ENCODE measurements at regions not wholly inside any gene's neighbourhood (a gene's known extent, or its start where the extent isn't known, plus 50 kb on each side); places are given as distances from the start of the nearest gene placed in this dataset.
A peak's percentile ranks its signal among the peaks of the same experiment; 100 is the strongest.

DNA sequence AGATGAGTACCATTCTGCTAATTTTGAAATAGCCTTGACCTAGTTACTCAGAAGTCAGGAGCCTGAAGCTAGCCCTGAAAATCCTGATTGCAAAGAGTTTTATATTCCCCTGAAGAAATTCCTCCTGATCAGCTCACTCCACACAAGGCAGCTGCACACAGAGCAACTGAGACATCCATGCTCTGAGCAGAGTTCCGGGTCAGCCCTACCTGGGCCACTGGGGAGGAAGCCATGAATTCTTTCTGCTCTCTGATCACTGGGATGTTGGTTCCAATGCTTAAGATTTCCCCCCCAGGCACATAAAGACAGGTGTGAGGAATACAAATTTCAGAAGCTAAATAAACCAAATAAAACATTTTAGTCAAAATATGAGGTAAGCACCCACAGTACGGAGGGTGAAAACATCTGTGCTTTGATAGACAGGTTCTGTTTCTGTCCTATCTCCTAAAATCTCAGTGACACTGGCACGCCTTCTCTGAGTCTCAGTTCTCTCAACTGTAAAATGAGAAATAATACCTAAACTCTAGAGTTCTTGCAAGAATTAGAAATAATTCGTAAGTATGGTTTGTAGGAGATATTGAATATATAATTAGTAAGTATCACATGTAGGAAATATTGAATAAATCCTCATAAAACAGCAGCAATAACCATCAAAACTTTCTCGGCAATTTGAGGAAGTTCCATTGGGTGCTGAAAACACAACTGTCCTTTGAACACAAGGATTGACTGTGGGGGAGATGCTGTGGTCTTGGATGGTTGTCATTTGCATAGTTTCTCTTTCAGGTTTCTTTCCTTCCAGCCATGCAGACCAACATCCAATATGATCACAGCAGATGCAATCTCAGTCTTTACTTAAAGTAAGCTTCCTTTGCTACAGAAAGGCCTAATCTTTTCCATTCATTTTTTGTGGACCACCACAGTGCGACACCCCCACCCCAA is 133.0 kb upstream of the TNS3 start:
- H2BK120ac ChIP-seq (ENCODE audit: low read depth, low read length): no peak overlapping the region
- H4K8ac ChIP-seq (ENCODE audit: low read depth in 2 of 2, low read length in 2 of 2): no peak overlapping the region
- no peak overlapping the region for H3K4me3 ChIP-seq (ENCODE audit: insufficient read depth, low read depth, low read length)
- H3K4me2 ChIP-seq (ENCODE audit: low read depth, low read length): no peak overlapping the region
- no peak overlapping the region for H2AK5ac ChIP-seq (ENCODE audit: low read depth, low read length)
- H4K20me1 ChIP-seq (ENCODE audit: insufficient read depth, low read length): no peaks in the 10 kb centered on the region
- H3K18ac ChIP-seq (ENCODE audit: low read depth, low read length): no peak overlapping the region
- no TSS peak for BruUV-seq (replicated peaks)
- H3K9me3 ChIP-seq (ENCODE audit: control insufficient read depth, insufficient read depth, low read length): no peaks in the 10 kb centered on the region
- 0 out of 2 replicates have a peak overlapping the region, but pooled peaks have one; percentile 50 for H2BK20ac ChIP-seq (ENCODE audit: low read depth, low read length)
- DNase-seq (no peak), ATAC-seq (ENCODE audit: low read depth) (no peak)
- H3K9me1 ChIP-seq (ENCODE audit: insufficient read depth, low read length): no peaks in the 10 kb centered on the region
- H3K9ac ChIP-seq (ENCODE audit: low read depth, low read length): no peak overlapping the region
- H3K4me1 ChIP-seq (ENCODE audit: control insufficient read depth, insufficient read depth, low read length): peaks cover 4% of the 10 kb centered on the region; the same call in 1 of the 2 replicates
- no peak overlapping the region for H4K5ac ChIP-seq (ENCODE audit: low read depth, low read length)
- no peaks in the 10 kb centered on the region for H3K36me3 ChIP-seq (ENCODE audit: control insufficient read depth, insufficient read depth, low read length)
- H2AFZ ChIP-seq (replicated peaks; ENCODE audit: low read length, poor library complexity): no peak overlapping the region
- no peak overlapping the region for H2BK5ac ChIP-seq (ENCODE audit: low read depth, low read length, poor library complexity, severe bottlenecking)
- POLR2A ChIA-PET (ENCODE audit: unreplicated experiment): no interaction called here
- H2AK9ac ChIP-seq (replicated peaks; ENCODE audit: low read depth, low read length, poor library complexity): no peak overlapping the region
- H3K27me3 ChIP-seq (ENCODE audit: control insufficient read depth, insufficient read depth, low read length): no peaks in the 10 kb centered on the region
- H3K23ac ChIP-seq (ENCODE audit: low read depth, low read length): no peak overlapping the region; the same call in 1 of the 2 replicates
- no CpG with 5 or more reads among the region's 6 CpGs for WGBS, 2 experiments (ENCODE audit: extremely low coverage in 2 of 2, insufficient read length in 1 of 2)
- H3K27ac ChIP-seq (ENCODE audit: insufficient read depth, low read length): no peak overlapping the region
- in situ Hi-C loops (cut with MboI; ENCODE audit: low sequenced_read_pairs) (no loop called here), intact Hi-C loops (cut with micrococcal nuclease) (no loop called here), dilution Hi-C loops (cut with HindIII; ENCODE audit: low sequenced_read_pairs, unreplicated experiment) (no loop called here)
- CTCF ChIA-PET: no interaction called here
- no peak overlapping the region for H3K14ac ChIP-seq (replicated peaks; ENCODE audit: low read depth, low read length)
- no peak overlapping the region for H3K4ac ChIP-seq (ENCODE audit: low read depth, low read length)
- no peak overlapping the region for H2BK15ac ChIP-seq (ENCODE audit: low read depth, low read length)
- H4K91ac ChIP-seq (ENCODE audit: insufficient read depth, low read depth, low read length): peak overlapping the region; percentile 9; the same call in 1 of the 2 replicates
- H3K56ac ChIP-seq (ENCODE audit: extremely low read depth, insufficient read depth, low read length): no peak overlapping the region
- H3K79me1 ChIP-seq (ENCODE audit: low read depth in 1 of 2, low read length in 2 of 2): no peaks in the 10 kb centered on the region
- TF ChIP-seq CHD1 (IDR thresholded peaks at IDR 0.05; ENCODE audit: low read depth, low read length): no peak
- no peak for TF ChIP-seq RFX5 (IDR thresholded peaks at IDR 0.05; ENCODE audit: low read depth, low read length)
- no peak for TF ChIP-seq MAZ (IDR thresholded peaks at IDR 0.05; ENCODE audit: borderline replicate concordance, low read depth, low read length)
- no peak for TF ChIP-seq RAD21 (IDR thresholded peaks at IDR 0.05; ENCODE audit: low read length)
- TF ChIP-seq, protein P1, sequence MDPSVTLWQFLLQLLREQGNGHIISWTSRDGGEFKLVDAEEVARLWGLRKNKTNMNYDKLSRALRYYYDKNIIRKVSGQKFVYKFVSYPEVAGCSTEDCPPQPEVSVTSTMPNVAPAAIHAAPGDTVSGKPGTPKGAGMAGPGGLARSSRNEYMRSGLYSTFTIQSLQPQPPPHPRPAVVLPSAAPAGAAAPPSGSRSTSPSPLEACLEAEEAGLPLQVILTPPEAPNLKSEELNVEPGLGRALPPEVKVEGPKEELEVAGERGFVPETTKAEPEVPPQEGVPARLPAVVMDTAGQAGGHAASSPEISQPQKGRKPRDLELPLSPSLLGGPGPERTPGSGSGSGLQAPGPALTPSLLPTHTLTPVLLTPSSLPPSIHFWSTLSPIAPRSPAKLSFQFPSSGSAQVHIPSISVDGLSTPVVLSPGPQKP (IDR thresholded peaks at IDR 0.05; ENCODE audit: borderline replicate concordance, low read depth, low read length): no peak
- no peak for TF ChIP-seq CEBPB (IDR thresholded peaks at IDR 0.05; ENCODE audit: low read depth, low read length)
- TF ChIP-seq, protein P2, sequence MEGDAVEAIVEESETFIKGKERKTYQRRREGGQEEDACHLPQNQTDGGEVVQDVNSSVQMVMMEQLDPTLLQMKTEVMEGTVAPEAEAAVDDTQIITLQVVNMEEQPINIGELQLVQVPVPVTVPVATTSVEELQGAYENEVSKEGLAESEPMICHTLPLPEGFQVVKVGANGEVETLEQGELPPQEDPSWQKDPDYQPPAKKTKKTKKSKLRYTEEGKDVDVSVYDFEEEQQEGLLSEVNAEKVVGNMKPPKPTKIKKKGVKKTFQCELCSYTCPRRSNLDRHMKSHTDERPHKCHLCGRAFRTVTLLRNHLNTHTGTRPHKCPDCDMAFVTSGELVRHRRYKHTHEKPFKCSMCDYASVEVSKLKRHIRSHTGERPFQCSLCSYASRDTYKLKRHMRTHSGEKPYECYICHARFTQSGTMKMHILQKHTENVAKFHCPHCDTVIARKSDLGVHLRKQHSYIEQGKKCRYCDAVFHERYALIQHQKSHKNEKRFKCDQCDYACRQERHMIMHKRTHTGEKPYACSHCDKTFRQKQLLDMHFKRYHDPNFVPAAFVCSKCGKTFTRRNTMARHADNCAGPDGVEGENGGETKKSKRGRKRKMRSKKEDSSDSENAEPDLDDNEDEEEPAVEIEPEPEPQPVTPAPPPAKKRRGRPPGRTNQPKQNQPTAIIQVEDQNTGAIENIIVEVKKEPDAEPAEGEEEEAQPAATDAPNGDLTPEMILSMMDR (conservative IDR thresholded peaks at IDR 0.05; ENCODE audit: low read depth, low read length): no peak
- TF ChIP-seq NFE2L2 (IDR thresholded peaks at IDR 0.05; ENCODE audit: low read depth, low read length): no peak
- no peak for TF ChIP-seq BHLHE40 (IDR thresholded peaks at IDR 0.05; ENCODE audit: low read depth, low read length)
- TF ChIP-seq MXI1 (IDR thresholded peaks at IDR 0.05; ENCODE audit: borderline replicate concordance, low read depth, low read length): no peak
- no peak for TF ChIP-seq MAFK (IDR thresholded peaks at IDR 0.05; ENCODE audit: low read depth, low read length)
- TF ChIP-seq FOS (IDR thresholded peaks at IDR 0.05; ENCODE audit: low read depth, low read length): no peak
- no peak for TF ChIP-seq SMC3 (IDR thresholded peaks at IDR 0.05; ENCODE audit: low read depth, low read length)
- TF ChIP-seq POLR2A (IDR thresholded peaks at IDR 0.05; ENCODE audit: low read depth, low read length): no peak
- TF ChIP-seq, protein P3, sequence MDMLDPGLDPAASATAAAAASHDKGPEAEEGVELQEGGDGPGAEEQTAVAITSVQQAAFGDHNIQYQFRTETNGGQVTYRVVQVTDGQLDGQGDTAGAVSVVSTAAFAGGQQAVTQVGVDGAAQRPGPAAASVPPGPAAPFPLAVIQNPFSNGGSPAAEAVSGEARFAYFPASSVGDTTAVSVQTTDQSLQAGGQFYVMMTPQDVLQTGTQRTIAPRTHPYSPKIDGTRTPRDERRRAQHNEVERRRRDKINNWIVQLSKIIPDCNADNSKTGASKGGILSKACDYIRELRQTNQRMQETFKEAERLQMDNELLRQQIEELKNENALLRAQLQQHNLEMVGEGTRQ (IDR thresholded peaks at IDR 0.05; ENCODE audit: low read depth, low read length): no peak
